ENCODE measurements at regions not wholly inside any gene's neighbourhood (a gene's known extent, or its start where the extent isn't known, plus 50 kb on each side); places are given as distances from the start of the nearest gene placed in this dataset.

DNA sequence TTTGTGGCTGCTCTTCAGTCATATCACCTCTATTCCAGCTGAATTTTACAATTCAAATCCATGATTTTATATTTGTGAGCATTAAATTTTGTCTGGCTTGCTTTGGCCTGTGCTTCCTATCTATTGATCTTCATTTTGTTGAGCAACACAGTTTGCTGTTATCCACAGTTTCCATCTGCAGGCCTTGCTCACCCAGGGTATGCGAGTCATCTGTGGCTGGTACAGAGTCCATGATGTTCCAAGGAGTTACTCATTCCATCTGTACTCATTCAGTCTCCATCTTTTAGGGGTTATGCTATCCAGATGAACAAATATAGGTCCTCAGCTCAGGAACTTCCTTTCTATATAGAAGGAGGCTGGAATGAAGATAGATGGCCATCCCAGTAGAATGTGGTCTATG, 70.1 kb upstream of the CCK start:
- H3K9me3 ChIP-seq (ENCODE audit: control insufficient read depth in 1 of 2, insufficient read depth in 1 of 2, low read depth in 1 of 2, low read length in 2 of 2): no peaks in the 10 kb centered on the region
- H3K27me3 ChIP-seq (ENCODE audit: insufficient read depth, low read length): no peaks in the 10 kb centered on the region
- BruUV-seq (replicated peaks): no TSS peak
- no peaks in the 10 kb centered on the region for H4K20me1 ChIP-seq (ENCODE audit: insufficient read depth)
- no peak overlapping the region for H3K9ac ChIP-seq (ENCODE audit: low read length)
- intact Hi-C loops (cut with micrococcal nuclease): no loop called here
- POLR2A ChIA-PET: no interaction called here
- CTCF ChIA-PET: no interaction called here
- no peak for TF ChIP-seq TCF7L2 (IDR thresholded peaks at IDR 0.05; ENCODE audit: borderline replicate concordance, extremely low read depth, insufficient read depth, insufficient read length)
- TF ChIP-seq EGR1 (IDR thresholded peaks at IDR 0.05; ENCODE audit: low read depth): no peak
- no peak for TF ChIP-seq ZNF274 (IDR thresholded peaks at IDR 0.05; ENCODE audit: low read depth, low read length)
- TF ChIP-seq POLR2A (IDR thresholded peaks at IDR 0.05; ENCODE audit: borderline replicate concordance, extremely low read depth, insufficient read depth, insufficient read length): no peak
- TF ChIP-seq RAD21 (IDR thresholded peaks at IDR 0.05; ENCODE audit: low read depth): no peak
- TF ChIP-seq CBX3 (IDR thresholded peaks at IDR 0.05; ENCODE audit: low read depth): no peak
- TF ChIP-seq SIN3A (IDR thresholded peaks at IDR 0.05; ENCODE audit: low read depth): no peak
- TF ChIP-seq JUND (IDR thresholded peaks at IDR 0.05): no peak
- TF ChIP-seq EZH2phosphoT487 (IDR thresholded peaks at IDR 0.05; ENCODE audit: borderline replicate concordance): no peak
- no peak for TF ChIP-seq EZH2 (IDR thresholded peaks at IDR 0.05)
- TF ChIP-seq, protein P1, sequence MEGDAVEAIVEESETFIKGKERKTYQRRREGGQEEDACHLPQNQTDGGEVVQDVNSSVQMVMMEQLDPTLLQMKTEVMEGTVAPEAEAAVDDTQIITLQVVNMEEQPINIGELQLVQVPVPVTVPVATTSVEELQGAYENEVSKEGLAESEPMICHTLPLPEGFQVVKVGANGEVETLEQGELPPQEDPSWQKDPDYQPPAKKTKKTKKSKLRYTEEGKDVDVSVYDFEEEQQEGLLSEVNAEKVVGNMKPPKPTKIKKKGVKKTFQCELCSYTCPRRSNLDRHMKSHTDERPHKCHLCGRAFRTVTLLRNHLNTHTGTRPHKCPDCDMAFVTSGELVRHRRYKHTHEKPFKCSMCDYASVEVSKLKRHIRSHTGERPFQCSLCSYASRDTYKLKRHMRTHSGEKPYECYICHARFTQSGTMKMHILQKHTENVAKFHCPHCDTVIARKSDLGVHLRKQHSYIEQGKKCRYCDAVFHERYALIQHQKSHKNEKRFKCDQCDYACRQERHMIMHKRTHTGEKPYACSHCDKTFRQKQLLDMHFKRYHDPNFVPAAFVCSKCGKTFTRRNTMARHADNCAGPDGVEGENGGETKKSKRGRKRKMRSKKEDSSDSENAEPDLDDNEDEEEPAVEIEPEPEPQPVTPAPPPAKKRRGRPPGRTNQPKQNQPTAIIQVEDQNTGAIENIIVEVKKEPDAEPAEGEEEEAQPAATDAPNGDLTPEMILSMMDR (IDR thresholded peaks at IDR 0.05 in 2 of 3, conservative IDR thresholded peaks at IDR 0.05 in 1 of 3; ENCODE audit: borderline replicate concordance in 1 of 3, insufficient read depth in 1 of 3, low read depth in 2 of 3, low read length in 2 of 3): no peak
- no peak for TF ChIP-seq MAX (IDR thresholded peaks at IDR 0.05)
- no peak for TF ChIP-seq ZFX (IDR thresholded peaks at IDR 0.05)
- TF ChIP-seq, protein P2, sequence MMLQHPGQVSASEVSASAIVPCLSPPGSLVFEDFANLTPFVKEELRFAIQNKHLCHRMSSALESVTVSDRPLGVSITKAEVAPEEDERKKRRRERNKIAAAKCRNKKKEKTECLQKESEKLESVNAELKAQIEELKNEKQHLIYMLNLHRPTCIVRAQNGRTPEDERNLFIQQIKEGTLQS (IDR thresholded peaks at IDR 0.05): no peak
- TF ChIP-seq CEBPB (IDR thresholded peaks at IDR 0.05; ENCODE audit: low read depth): no peak
- TF ChIP-seq SRF (IDR thresholded peaks at IDR 0.05; ENCODE audit: low read depth): no peak
- no peak for TF ChIP-seq ELF1 (IDR thresholded peaks at IDR 0.05; ENCODE audit: borderline replicate concordance, low read depth)
- H3K36me3 ChIP-seq (ENCODE audit: control insufficient read depth in 1 of 2, insufficient read depth in 2 of 2, low read length in 2 of 2): no peaks in the 10 kb centered on the region
- RAD21 ChIA-PET (ENCODE audit: low non-redundant PET in 1 of 2, low total read pairs in 2 of 2, uncharacterized antibody in 2 of 2, unreplicated experiment in 2 of 2): no interaction called here
- H2AFZ ChIP-seq (ENCODE audit: low read depth, low read length, poor library complexity, severe bottlenecking): no peak overlapping the region
- no peaks in the 10 kb centered on the region for H3K79me2 ChIP-seq (ENCODE audit: insufficient read depth, low read length)
- no peaks in the 10 kb centered on the region for H3K4me1 ChIP-seq (ENCODE audit: control insufficient read depth in 1 of 2, insufficient read depth in 2 of 2, low read length in 2 of 2)
- ATAC-seq (no peak), DNase-seq (ENCODE audit: low read depth, low spot score) (no peak)
- H3K27ac ChIP-seq (ENCODE audit: low read depth, low read length): no peak overlapping the region
- no peaks in the 10 kb centered on the region for H3K9me2 ChIP-seq (ENCODE audit: insufficient read depth)
- no peak overlapping the region for H3K4me2 ChIP-seq (ENCODE audit: low read length)
- no peak overlapping the region for H3K4me3 ChIP-seq (replicated peaks in 1 of 2; ENCODE audit: low read depth in 1 of 2, low read length in 2 of 2)
